Gastroesophageal sphincter (tissue), 4 donors: ENCODE measurements at regions not wholly inside any gene's neighbourhood (a gene's known extent, or its start where the extent isn't known, plus 50 kb on each side); places are given as distances from the start of the nearest gene placed in this dataset.
"Not testable (repeated sequence)": the region's sequence is repeated elsewhere in the genome, so short reads cannot be mapped to it uniquely, and the experiment has no call there.

ENCODE experiments used
- ATAC-seq: fragments of 150-250 bp; one replicate; pipeline ENCODE4 v1.9.1; 2016; ENCODE audit warnings: mild to moderate bottlenecking, moderate library complexity
- H3K27ac ChIP-seq, 4 donors: fragments of 200-600 bp; sonication (generic) in 3 of 4; 1 replicate in 3 of 4; 2 replicates in 1 of 4; pipeline ENCODE4 v1.5.1; 2016 to 2019
- H3K27me3 ChIP-seq: fragments of 200-600 bp; sonication (generic); one replicate; pipeline ENCODE4 v1.5.1; 2019
- H3K36me3 ChIP-seq, 2 donors: fragments of 200-600 bp; sonication (generic); one replicate each; pipeline ENCODE4 v1.5.1; 2019; ENCODE audit warnings: control low read depth in 1 of 2
- H3K4me1 ChIP-seq, 3 donors: fragments of 200-600 bp; sonication (generic); 1 replicate in 2 of 3; 2 replicates in 1 of 3; pipeline ENCODE4 v1.5.1; 2016 to 2019; ENCODE audit warnings: control low read depth in 2 of 3
- H3K4me3 ChIP-seq, 2 donors: fragments of 200-600 bp; sonication (generic); one replicate each; pipeline ENCODE4 v1.5.1; 2019; ENCODE audit warnings: mild to moderate bottlenecking in 1 of 2, moderate library complexity in 1 of 2
- H3K9me3 ChIP-seq, 3 donors: fragments of 200-600 bp; sonication (generic); one replicate each; pipeline ENCODE4 v1.5.1; 2017 to 2019; ENCODE audit warnings: control low read depth in 2 of 3
- EP300 ChIP-seq: sonication (generic); formaldehyde crosslinking; IDR thresholded peaks from one replicate; pipeline ENCODE4 v1.6.1; 2017; ENCODE audit warnings: antibody characterized with exemption, mild to moderate bottlenecking
- POLR2A ChIP-seq, 2 donors: fragments of 450-650 bp; IDR thresholded peaks; one replicate each; pipeline ENCODE4 v1.6.1; 2017; ENCODE audit warnings: antibody characterized with exemption in 2 of 2, mild to moderate bottlenecking in 2 of 2, moderate library complexity in 1 of 2
- POLR2AphosphoS5 ChIP-seq: sonication (generic); formaldehyde crosslinking; IDR thresholded peaks from one replicate; pipeline ENCODE4 v1.6.1; 2017; ENCODE audit warnings: antibody characterized with exemption
- WGBS, 2 donors: methylation state at CpG; one replicate each; pipeline ENCODE4 v1.1.5; 2018; ENCODE audit warnings: low coverage in 1 of 2; 5-methylcytosine and 5-hydroxymethylcytosine counted together
- TF ChIP-seq, protein P1 (sequence below), 4 experiments: fragments of 200-600 bp in 2 of 4; fragments of 450-650 bp in 2 of 4; sonication (generic) in 1 of 4; IDR thresholded peaks; one replicate each; pipeline ENCODE4 v1.5.1; 2017 to 2019; ENCODE audit warnings: antibody characterized with exemption in 4 of 4, mild to moderate bottlenecking in 2 of 4, moderate library complexity in 2 of 4

DNA sequence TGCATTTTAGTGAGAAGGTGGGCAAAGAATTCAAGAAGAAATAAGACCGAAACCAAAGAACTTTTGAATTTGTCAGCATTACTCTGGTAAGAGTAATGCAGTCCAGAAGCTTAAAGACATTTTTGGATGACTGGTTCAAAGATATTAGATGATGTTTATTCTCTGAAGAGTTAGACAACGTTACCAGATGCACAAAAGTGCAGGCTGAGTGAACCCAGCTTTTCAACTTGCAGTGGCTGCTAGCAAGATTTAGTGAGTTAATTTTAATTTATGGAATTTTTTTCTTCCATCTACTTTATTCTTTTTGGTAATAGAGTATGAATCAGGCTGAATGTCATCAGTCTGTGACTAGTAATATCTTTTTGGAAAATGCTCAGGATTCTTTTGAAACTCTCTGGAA is 267.3 kb upstream of the AZI2 start:
- no peaks in the 10 kb centered on the region for H3K4me1 ChIP-seq
- no peaks in the 10 kb centered on the region for H3K36me3 ChIP-seq
- no peaks in the 10 kb centered on the region for H3K27me3 ChIP-seq
- WGBS, 2 donors = 49 to 64% methylated on average over 2 of the region's 2 CpGs
- no peak overlapping the region for H3K27ac ChIP-seq
- no peak for ATAC-seq
- TF ChIP-seq, protein P1, sequence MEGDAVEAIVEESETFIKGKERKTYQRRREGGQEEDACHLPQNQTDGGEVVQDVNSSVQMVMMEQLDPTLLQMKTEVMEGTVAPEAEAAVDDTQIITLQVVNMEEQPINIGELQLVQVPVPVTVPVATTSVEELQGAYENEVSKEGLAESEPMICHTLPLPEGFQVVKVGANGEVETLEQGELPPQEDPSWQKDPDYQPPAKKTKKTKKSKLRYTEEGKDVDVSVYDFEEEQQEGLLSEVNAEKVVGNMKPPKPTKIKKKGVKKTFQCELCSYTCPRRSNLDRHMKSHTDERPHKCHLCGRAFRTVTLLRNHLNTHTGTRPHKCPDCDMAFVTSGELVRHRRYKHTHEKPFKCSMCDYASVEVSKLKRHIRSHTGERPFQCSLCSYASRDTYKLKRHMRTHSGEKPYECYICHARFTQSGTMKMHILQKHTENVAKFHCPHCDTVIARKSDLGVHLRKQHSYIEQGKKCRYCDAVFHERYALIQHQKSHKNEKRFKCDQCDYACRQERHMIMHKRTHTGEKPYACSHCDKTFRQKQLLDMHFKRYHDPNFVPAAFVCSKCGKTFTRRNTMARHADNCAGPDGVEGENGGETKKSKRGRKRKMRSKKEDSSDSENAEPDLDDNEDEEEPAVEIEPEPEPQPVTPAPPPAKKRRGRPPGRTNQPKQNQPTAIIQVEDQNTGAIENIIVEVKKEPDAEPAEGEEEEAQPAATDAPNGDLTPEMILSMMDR (IDR thresholded peaks at IDR 0.05) = no peak
- no peak for TF ChIP-seq EP300
- no peak for TF ChIP-seq POLR2A (IDR thresholded peaks at IDR 0.05)
- no peak for TF ChIP-seq POLR2AphosphoS5
- H3K9me3 ChIP-seq = no peaks in the 10 kb centered on the region
- H3K4me3 ChIP-seq = no peak overlapping the region

DNA sequence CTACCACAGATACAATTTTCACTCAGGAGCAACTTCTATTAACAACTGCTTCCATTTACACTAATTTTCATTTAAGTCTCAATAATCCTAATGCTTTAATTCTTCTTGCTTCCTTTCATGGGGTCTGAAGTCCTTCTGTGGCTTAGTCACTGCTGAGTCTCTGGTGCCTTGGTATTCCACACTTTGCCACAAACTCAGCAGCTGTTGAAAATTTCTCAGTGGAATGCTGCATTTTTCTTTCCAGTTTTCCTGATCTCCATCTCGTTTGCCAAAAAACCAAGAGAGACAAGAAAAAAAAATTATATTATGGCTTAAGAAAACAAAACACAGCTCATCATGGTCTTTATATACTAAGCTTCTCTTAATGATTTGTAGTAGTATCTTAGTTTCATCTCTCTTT is 269.2 kb upstream of the AZI2 start:
- H3K4me3 ChIP-seq = no peak overlapping the region
- no peaks in the 10 kb centered on the region for H3K27me3 ChIP-seq
- H3K36me3 ChIP-seq = no peaks in the 10 kb centered on the region
- WGBS, 2 donors = 40 to 43% methylated on average over 1 of the region's 1 CpG
- no peaks in the 10 kb centered on the region for H3K4me1 ChIP-seq
- no peak overlapping the region for H3K27ac ChIP-seq
- TF ChIP-seq POLR2AphosphoS5 (no peak), POLR2A (IDR thresholded peaks at IDR 0.05) (no peak), EP300 (no peak)
- TF ChIP-seq, protein P1 (IDR thresholded peaks at IDR 0.05) = no peak
- no peak for ATAC-seq
- no peaks in the 10 kb centered on the region for H3K9me3 ChIP-seq

DNA sequence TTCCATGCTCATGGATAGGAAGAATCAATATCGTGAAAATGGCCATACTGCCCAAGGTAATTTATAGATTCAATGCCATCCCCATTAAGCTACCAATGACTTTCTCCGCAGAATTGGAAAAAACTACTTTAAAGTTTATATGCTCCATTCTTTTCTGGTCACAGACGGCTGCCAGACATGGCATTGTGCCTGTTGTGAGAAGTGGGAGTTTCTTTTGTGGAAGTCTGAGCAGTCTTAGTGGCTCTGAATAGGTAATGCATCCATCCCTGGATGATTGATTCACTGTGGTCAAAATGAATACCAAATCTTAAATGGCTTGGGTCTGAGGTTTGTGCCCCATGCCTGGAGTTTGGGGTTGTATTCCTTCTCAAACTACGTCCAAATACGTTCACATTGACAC is 274.5 kb upstream of the AZI2 start:
- ATAC-seq = no peak
- TF ChIP-seq, protein P1 (IDR thresholded peaks at IDR 0.05) = no peak
- TF ChIP-seq POLR2A (IDR thresholded peaks at IDR 0.05) = no peak
- TF ChIP-seq EP300 = no peak
- TF ChIP-seq POLR2AphosphoS5 = no peak
- Histone ChIP-seq H3K9me3 (no peaks in the 10 kb centered on the region), H3K27ac (no peak overlapping the region), H3K36me3 (no peaks in the 10 kb centered on the region), H3K4me3 (no peak overlapping the region), H3K4me1 (no peaks in the 10 kb centered on the region), H3K27me3 (no peaks in the 10 kb centered on the region)
- WGBS, 2 donors = 71 to 74% methylated on average over 4 to 5 of the region's 5 CpGs

DNA sequence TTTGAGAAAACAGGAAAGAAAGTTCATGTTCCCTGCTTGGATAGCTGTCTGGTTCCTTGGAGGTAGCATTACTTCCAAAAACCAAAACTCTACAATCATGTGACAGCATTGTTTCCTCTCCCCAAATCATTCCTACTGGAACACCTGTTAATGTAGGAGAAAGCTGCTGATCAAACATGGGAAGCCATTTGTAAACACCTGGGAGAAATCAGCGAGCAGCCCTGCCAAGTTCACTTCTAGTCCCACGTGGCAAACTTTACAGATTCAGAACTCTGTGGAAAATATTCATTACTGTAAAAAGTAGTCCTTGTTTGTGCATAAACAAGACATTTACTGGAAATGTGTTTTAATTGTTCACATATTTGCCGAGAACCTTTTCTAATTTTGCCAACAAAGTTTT is 275.5 kb upstream of the AZI2 start:
- Histone ChIP-seq H3K27me3 (no peaks in the 10 kb centered on the region), H3K4me1 (no peaks in the 10 kb centered on the region), H3K9me3 (no peaks in the 10 kb centered on the region), H3K4me3 (no peak overlapping the region), H3K27ac (no peak overlapping the region), H3K36me3 (no peaks in the 10 kb centered on the region)
- WGBS, 2 donors = 54 to 62% methylated on average over 3 of the region's 3 CpGs
- TF ChIP-seq POLR2AphosphoS5 (no peak), EP300 (no peak), POLR2A (IDR thresholded peaks at IDR 0.05) (no peak)
- TF ChIP-seq, protein P1 (IDR thresholded peaks at IDR 0.05) = no peak
- no peak for ATAC-seq

DNA sequence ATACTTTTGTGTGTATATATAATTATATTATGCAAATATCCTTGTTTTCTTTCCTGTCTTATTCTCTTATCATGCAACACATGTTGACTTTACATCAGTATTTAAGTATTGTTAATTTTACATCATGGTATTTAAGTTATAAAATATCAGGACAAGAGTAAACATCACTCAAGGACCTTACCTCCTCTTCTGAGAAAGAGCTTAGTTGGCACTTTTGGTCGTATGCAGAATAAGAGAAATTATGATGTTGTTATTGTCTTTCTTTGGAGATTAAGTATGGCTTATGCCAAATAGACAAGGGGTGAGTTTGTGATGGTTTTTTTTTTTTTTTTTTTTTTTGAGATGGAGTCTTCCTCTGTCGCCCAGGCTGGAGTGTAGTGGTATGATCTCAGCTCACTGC is 279.2 kb upstream of the AZI2 start:
- ATAC-seq, H3K27me3 ChIP-seq, H3K4me3 ChIP-seq, H3K9me3 ChIP-seq, H3K4me1 ChIP-seq, H3K36me3 ChIP-seq, H3K27ac ChIP-seq: not testable (repeated sequence)
- WGBS, 2 donors = 91 to 100% methylated on average over 1 of the region's 2 CpGs

DNA sequence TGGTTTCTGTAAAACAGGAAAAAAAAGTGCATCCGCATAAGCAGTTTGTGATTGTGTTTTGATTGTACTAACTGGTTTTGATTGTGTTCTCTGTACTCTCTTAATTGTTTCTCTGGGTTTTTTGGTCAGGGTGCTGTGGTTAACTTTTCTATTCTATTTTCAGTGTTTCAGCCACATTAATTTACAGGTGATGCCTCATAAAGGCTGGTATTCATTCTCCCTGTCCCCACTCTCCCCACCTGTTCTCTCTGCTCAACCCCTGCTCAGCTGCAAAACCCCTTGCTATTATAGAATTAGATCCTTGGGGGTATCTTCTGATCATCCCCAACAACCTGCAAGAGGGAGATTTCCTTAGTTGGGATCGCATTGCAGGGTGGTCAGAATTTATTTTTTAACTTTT is 285.4 kb upstream of the AZI2 start:
- 94 to 100% methylated on average over 2 of the region's 2 CpGs for WGBS, 2 donors
- TF ChIP-seq, protein P1 (IDR thresholded peaks at IDR 0.05) = no peak
- TF ChIP-seq POLR2A (IDR thresholded peaks at IDR 0.05) = no peak
- TF ChIP-seq POLR2AphosphoS5 = no peak
- no peak for TF ChIP-seq EP300
- Histone ChIP-seq H3K4me1 (no peaks in the 10 kb centered on the region), H3K27me3 (no peaks in the 10 kb centered on the region), H3K9me3 (no peaks in the 10 kb centered on the region), H3K4me3 (no peak overlapping the region), H3K36me3 (no peaks in the 10 kb centered on the region), H3K27ac (no peak overlapping the region)
- ATAC-seq = no peak
